ENCODE measurements at regions not wholly inside any gene's neighbourhood (a gene's known extent, or its start where the extent isn't known, plus 50 kb on each side); places are given as distances from the start of the nearest gene placed in this dataset.

- TF ChIP-seq CTCF (IDR thresholded peaks at IDR 0.05 in 8 of 11, conservative IDR thresholded peaks at IDR 0.05 in 3 of 11) (no peak), POLR2A (IDR thresholded peaks at IDR 0.05) (no peak)
Observed at GRCh38 chr13:79880818-79881217, 399.9 kb downstream of the NDFIP2 start.

All from spleen (tissue), 7 donors.